Activated CD4-positive, alpha-beta T cell treated with anti-CD3 and anti-CD28 coated beads, Interleukin-2, amount 50 U/mL, for 48 hours (primary cell): ENCODE measurements at regions not wholly inside any gene's neighbourhood (a gene's known extent, or its start where the extent isn't known, plus 50 kb on each side); places are given as distances from the start of the nearest gene placed in this dataset.

Source experiments
- DNase-seq, 2 experiments: peaks; one replicate each; pipeline ENCODE4 v3.0.0-alpha.2; 2020

DNA sequence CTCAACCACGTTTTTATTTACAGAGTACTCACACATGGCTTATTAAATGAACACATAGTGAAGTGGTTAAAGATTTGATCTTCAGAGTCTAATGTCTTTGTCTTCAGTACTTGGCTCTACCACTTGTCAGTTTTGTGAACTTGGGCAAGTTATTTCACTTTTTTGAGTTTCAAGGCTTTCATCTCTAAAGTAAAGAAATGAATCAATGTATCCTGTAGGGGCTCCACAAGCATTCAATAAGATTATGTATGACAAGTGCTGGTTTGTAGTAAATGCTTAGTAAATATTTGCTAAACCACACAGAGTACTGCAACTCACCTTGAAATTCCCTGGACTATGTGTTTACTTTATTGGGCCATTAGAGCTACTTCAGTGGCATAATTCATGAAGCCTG, 446.0 kb upstream of the GOT2 start:
- DNase-seq = no peak

DNA sequence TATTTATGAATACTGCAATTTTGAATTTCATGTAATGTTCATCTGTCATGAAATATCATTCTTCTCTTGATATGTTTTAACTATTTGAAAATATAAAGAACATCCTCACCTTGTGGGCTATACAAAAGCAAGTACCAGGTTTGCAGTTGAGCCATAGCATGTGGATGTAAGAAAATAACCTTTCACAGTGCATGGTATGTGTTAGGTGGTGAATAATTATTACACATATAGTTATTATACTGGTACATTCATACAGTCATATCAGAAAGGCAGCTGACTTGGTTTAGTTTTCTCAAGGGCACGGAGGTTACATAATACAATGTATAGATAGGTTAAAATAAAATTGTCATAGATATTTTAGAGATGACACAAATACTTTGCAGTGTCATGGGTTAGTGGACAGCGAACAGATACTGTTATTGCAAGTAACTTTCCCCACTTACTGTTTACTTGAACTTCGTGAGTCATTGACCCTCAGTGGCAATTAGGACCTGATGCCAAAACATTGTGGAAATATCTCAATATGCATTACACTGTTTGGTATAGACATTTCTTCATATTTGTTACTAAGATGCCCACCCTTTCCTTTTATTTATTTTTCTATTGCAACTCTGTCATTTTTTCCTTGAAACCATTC, 445.4 kb upstream of the GOT2 start:
- no peak for DNase-seq

DNA sequence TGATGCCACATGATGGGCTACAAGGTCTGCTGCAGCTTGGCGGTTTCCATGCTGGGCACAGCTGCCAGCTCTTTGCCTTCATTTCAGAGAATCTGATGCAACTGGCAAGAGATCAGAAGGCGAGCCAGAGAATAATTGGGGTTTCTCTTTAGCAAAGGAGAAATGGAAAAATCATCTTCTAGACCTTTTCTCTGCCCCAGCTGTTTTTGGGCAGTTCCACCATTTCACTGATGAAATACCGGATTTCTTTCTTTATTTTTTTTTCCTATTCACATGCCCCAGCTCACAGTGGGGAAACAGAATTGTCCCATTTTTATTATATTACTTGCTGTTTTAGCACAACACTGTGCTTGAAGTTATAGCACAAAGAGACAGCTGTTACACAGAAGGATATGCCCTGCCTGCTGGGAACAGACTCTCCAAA, 439.3 kb upstream of the GOT2 start:
- no peak for DNase-seq

DNA sequence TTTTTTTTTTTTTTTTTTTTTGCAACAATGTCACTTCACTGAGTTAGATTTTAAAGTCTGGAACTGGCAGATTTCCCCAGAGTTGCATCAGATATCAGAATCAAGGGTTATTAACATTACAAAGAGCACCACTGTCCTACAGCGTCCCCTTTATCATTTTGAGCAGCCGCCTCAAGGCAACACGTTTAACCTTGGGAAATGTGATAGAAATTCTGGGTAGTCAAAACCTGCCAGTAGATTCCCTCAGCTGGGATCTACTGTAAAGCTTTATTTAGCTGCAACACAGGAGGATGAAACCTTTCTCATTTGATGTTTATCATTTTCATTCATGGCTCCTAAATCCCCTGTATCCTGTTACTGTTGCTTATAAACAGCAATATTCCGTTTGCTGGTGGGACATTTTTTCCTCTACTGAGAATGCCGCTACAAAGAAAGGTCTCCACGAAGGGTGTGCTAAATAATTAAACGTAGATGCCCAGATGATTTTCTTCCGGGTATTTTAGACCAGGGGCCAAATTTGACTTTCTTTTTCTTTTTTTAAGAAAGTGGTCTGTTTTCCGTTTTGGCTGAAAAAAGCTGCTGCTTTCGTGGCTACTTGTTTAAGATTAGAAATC, 436.1 kb upstream of the GOT2 start:
- no peak for DNase-seq

DNA sequence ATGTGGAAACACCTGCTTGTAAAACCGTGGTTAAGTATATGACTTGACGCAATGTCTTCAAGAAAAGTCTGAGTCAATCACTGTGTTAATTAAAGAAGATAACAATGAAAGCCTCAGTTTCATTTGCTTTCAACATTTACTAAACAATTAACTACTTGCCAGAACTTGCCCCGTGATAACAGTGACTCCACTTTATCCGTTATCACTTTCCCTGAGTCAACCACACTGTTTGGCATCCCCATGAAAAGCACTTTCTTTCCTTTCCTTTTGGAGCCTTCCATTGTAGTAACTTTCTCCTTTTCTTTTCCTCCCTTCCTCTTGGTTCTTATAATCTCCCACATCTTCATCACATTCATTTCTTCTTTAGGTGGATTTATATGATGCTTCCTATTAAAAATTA, 435.1 kb upstream of the GOT2 start:
- DNase-seq = no peak

DNA sequence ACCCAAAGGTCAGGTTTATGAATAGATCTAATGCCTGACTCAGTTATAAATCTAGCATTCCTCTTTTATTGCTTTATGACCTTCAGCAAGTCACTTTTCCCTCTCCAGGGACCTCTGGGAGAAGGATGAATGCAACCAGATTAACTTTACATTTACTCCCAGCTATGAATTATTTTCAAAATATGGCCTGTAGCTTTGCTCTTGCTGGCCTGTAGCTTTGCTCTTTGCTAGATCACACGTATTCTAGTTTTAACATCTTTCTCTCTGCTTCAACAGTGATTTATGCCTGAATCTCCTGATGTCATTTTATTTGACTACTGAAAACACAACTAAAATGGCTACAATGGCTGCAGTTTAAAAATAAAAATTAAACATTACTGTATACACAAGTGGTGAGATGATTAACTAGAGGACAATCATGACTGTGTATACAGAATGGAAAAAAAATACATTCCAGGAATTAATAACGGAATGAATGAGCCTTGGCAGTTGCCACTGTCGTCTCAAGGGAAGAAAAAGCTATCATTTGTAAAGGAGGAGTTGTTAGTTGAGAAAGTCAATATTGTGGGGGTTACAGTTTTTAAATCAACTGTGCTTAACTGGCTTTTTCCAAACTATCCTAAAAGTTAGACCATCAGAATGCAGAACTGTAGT, 434.5 kb upstream of the GOT2 start:
- no peak for DNase-seq

DNA sequence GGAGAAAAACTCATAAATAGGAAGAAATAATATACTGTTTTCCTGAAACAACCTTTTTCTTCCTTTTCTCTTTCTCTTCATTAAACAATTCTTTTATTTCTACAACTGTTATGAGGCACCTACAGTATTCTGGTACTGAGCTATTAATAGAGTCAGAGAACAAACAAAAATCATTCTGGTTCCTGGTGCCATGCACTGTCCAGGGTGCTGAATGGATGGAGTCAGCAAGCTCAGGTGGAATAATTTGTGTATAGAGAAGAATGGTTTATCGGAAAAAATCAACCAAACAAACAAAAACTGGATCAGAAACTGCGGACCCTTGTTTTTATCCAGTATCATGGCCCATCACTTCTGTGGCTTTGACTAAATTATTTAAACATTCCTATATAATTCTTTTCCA, 430.3 kb upstream of the GOT2 start:
- no peak for DNase-seq

DNA sequence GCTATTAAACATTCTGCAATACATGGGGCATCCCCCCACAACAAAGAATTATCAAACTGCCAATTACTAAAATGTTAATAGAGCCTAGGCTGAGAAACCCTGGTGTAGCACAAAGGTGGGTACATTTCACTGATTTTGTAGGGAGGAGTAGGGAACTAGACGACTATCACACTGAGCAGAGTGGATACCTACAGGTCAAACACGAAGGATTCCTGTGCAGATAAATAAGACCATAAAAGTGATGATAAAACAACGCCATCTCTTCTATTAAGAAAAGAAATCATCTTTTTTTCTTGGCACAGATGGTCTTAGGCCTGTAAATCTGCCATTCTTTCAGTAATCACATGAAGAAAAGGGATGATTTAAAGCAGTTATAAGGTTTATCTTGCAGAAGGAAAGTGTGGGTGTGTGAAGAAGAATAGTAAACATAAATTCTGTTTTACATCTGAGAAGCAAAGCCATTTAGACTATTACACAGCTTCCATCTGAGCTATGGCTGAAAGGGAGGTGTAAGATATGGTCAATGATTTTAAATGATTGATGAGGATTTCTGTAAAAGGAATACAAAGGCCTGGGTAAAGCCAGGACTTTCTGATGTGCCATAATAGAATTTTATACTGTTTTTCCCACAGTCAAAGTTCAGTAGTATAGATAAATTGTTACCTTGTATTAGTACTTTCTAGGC, 429.4 kb upstream of the GOT2 start:
- no peak for DNase-seq

DNA sequence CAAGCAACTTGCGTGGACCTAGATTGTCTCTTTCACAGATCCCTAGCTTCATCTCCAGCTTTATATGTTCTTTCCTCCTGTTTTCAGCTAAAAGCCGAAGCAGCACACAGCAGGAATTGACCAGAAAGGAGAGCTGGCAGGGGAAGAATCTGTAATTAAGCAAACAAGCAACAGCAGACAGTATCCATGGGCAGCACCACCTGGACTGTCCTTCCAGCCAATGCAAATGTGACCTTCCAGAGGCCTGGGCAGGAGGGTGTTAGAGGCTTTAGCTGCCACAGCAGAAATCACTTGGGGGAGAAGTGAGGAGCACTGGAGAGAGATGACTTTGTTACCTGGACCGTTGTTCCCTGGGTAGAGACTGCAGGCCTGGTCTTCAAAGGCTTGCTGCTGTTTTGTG, 427.6 kb upstream of the GOT2 start:
- no peak for DNase-seq

DNA sequence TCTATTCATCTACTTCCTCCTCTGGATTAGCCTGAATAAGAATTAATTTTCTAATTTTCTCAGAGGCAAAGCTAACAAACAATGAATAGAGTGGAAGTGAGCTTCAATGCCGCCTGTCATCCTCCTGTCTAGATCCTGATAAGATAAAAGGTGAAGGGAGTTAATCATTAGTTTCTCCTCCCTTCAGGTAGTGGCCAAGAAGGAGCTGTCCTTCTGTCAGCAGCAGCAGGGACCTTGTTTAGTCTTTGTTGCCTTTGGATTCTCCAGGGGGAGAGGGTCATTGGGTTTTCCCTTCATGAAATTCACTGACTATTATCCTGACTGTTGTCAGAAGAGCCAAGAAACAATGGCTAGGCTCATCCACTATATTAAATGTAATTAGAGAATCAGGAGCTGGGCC, 420.2 kb upstream of the GOT2 start:
- no peak for DNase-seq

DNA sequence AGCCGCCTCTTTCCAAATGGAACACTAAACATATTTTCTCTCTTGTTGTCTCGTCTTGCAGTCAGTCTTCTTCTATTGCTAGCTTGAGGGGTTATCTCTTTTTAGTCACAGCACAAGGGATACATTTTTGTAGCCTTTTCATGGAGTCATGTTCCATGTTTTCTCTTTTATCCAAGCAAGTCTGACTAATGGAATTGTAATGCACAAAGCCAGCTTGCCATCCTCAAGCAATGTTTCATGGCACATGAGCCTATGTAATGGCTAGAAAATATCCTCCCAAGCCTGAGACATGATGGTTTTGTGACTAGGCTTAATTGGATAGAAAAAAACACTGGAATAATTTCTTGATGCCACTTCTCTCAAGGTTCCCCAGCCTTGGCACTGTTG, 414.6 kb upstream of the GOT2 start:
- DNase-seq = no peak

DNA sequence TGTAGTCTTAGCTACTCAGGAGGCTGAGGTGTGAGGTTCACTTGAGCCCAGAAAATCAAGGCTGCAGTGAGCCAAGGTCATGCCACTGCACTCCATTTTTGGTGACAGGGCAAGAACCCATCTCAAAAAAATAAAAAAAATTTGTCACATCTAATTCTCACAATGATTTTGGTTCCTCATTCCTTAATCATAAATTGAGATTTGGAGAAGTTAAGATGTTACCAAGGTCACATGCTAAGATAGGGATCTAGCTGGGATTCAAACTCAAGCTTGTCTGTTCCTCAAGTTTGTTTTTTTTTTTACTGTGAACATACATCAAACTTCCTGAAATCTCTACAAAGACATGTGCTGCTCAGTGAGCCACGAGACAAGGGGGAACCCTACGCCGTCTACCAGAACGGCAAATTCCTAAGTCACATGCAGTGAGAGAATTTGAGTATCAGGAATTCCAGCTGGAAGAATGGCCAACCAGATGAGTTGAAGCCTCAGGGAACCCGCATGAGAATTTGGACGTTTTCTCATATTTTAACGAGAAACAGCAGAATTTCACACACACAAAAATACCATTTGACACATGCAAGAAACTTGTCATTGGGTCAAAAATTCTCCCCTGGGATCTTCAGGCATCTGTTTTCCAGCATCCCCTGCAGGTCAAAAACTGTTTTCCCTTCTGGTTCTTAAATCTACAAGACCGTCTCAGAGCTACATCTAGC, 414.1 kb upstream of the GOT2 start:
- DNase-seq = no peak

DNA sequence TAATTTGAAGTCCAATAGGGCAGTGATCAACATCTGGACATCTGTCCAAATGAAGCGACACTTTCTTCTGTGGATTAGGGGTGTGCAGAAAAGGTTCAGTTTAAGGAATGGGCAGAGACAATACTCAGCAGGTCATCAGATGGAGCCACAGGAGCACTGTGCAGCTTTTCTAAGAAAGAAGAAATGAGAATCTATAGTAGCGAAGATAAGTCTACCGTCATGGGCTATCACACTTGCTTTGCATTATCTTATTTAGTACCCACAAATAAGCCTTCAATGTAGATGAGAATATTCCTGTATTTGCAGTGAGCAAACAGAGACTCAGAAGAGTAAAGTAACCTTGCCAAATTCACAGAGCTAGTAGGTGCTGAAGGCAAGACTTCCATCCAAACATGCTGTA, 412.0 kb upstream of the GOT2 start:
- no peak for DNase-seq

DNA sequence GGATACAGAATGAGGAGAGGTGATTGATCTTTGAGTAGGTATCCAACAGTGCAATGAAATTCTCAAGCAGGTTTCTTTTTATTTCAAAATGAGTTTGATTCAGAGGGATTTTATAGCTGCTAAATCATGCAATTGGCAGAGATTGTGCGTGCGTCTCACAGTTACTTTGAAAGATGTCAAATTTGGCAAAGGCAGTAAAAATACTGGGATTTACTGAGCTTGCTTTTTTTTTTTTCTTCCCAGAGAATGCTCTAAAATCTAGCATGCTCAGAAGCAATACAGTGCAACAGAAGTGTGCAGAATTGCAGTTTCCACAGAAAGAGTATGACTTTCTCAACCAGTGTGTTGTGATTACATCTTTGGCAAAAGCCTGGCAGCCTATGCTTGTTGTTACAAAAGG, 410.7 kb upstream of the GOT2 start:
- no peak for DNase-seq

DNA sequence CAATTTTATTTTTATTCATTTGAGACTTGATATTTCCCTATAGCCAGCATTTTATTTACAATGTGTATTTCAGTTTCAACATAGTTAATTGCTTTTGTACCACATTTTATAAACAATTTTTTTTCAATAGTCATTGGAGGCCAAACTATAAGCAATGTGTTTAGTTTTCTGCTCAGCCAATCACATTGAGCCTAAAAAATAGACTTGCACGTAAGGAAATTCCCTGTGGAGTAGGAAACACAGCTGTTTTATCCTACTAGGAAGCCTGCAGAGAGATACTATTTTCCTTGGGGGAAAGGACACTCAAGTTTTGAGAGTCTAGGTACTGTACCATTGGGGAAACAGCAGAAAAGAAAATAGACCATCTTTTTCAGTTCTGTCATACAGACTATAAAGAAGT, 410.2 kb upstream of the GOT2 start:
- no peak for DNase-seq

DNA sequence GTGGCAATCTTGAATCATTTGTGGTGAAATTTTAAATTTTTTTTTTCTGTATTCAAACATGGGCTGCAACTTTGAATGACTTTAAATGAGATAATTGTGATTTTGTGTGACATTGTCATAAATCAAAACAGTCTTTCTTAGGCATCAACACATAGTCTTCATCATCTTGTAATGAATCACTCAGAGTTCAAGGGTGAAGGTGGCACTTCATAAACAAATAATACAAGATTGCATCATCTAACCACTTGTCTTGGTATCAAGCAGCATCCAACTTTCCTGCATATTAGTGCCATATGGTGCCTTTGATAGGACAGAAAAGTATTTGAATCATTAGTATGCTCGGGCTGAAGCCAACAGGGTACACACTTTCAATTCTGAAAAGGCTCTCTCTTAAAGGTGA, 392.4 kb upstream of the GOT2 start:
- no peak for DNase-seq

DNA sequence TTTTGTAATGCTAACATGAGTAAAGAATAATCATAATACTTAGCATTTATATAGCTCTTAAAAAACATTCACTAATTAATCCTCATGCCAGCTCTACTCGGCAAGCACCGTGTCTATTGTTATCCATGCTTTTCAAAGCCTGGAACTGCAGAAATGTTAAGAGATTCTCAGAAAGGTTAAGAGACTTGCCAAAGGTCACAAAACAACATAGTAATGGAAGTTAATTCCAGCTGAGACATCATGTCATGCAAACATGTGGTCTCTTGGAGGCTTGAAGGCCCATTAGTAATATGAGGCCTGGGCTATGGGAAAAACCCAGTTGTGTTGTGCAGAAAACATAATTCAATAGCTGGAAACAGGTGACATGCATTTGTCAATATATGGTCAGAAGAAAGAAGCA, 389.9 kb upstream of the GOT2 start:
- no peak for DNase-seq

DNA sequence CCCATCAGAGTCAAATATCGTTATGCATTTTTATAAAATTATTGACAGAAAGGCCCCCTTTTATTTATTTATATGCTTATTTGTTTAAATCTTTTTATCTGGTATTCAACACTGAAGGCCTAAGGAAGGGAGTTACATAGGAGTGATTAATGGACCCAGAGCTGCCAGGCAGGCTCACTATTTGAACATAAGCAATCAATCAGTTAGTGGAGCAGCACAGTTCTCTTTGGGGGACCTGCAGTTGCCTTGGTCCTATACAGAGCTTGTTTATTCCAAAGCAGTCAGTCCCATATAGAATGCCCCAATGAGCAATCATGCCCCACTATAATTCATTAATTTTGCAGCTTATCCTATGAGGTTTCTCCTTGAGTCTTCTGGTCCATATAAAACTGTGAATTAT, 389.4 kb upstream of the GOT2 start:
- no peak for DNase-seq

DNA sequence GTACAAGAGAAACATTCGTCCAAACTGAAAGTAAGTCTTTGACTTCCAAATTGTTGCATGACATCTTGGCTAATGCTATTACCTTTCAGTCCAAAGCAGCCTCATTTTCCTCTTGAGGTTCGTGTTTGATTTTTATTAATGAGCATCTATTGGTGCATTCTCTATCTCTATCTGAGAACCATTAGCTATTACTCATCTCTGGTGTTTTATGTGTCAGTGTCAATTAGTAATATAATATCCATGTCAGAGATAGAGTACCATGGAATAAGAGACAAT, 388.1 kb upstream of the GOT2 start:
- no peak for DNase-seq

DNA sequence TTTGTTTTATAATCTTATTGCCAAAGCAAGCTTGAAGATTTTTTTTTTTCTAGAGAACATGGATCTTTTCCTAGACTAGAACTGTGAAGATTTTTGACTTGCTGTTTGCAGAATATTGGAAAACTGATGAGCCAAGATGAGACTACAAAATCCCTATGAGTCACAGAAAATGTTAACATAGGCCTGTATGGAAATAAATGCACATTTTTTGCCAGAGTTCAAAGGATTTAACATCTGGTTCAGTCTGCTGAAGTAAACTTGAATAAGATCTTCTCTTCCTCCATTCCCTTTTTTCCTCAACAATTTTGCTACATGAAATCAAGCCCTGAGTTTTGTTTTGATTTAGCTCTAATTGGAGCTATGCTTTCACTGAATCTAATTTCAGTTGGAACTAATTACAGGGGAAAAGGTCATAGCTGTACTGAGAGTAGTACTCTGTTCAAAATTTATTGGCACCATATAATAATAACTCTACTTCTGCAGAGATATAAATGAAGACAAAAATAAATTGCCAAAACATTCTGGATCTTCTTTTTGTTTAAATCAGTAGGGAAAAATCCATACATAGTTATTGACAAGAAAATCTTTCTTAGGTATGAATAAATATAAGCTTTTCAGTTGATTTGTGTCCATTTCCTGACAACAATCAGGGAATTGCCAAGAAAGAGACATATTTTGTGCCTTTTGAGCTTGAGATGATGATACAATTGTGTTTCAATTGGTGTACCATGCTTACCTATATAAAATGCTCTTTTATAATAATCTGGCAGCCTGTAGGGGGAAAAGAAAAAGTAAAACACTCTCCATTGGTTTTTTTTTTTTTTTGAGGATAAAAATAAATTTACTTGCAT, 387.5 kb upstream of the GOT2 start:
- DNase-seq = no peak

DNA sequence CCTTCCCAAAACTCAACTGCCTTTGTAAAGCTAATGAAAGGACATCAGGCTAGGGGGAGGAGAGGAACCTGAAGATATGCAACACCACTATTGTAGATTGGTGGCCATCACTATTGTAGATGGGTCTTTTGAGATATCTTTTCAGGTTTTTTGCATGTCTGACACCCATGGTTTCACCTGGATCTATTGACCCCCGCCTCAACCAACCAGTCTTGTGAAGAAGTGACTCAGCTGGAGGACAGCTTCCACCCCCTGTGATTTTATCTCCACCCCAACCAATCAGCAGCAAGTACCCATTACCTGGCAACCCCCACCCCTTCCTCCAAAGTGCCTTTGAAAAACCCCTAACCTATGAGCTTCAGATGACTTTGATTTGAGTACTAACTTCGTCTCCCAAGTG, 382.6 kb upstream of the GOT2 start:
- no peak for DNase-seq

DNA sequence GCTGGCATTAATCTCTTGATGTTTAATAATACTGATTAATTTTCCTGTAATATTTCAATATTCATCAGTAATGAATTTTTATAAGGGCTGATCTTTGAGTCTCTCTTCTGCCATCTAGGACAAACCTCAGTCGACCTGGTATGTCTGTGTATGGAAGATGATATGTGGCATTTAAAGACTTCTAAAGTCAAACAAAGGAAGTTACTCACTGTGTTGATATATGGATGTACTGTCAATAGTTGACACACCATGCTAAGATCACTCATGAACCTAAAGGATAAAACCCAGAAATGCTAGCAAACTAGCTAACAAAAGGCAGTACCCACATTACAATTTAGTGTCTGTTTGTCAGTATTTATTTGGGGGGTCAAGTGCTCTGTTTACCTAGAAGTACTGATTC, 380.7 kb upstream of the GOT2 start:
- DNase-seq = no peak
